Ectodermal cell (in vitro differentiated cells): ENCODE measurements at regions not wholly inside any gene's neighbourhood (a gene's known extent, or its start where the extent isn't known, plus 50 kb on each side); places are given as distances from the start of the nearest gene placed in this dataset.

Experiments
- H3K27ac ChIP-seq: 2 replicates; pipeline ENCODE4 v1.7.0; 2013; ENCODE audit warnings: mild to moderate bottlenecking, low read depth, low read length; ENCODE audit not compliant: insufficient read depth, poor library complexity, severe bottlenecking
- H3K27me3 ChIP-seq: 2 replicates; pipeline ENCODE4 v1.7.0; 2013; ENCODE audit warnings: mild to moderate bottlenecking, low read length; ENCODE audit not compliant: insufficient read depth, control insufficient read depth, poor library complexity, severe bottlenecking
- H3K36me3 ChIP-seq: one replicate; pipeline ENCODE4 v1.7.0; 2013; ENCODE audit warnings: low read length; ENCODE audit not compliant: control insufficient read depth, insufficient read depth
- H3K4me1 ChIP-seq: one replicate; pipeline ENCODE4 v1.7.0; 2013; ENCODE audit warnings: low read length; ENCODE audit not compliant: control insufficient read depth, insufficient read depth
- H3K4me3 ChIP-seq: 2 replicates; pipeline ENCODE4 v1.7.0; 2013; ENCODE audit warnings: low read depth, low read length, control low read depth; ENCODE audit not compliant: insufficient read depth
- H3K9me3 ChIP-seq: 2 replicates; pipeline ENCODE4 v1.7.0; 2013; ENCODE audit warnings: mild to moderate bottlenecking, low read length, moderate library complexity; ENCODE audit not compliant: control insufficient read depth
- WGBS, 2 experiments: methylation state at CpG; one replicate each; pipeline ENCODE4 v1.1.7; 2013; ENCODE audit warnings: missing lambda C conversion rate in 2 of 2; 5-methylcytosine and 5-hydroxymethylcytosine counted together

DNA sequence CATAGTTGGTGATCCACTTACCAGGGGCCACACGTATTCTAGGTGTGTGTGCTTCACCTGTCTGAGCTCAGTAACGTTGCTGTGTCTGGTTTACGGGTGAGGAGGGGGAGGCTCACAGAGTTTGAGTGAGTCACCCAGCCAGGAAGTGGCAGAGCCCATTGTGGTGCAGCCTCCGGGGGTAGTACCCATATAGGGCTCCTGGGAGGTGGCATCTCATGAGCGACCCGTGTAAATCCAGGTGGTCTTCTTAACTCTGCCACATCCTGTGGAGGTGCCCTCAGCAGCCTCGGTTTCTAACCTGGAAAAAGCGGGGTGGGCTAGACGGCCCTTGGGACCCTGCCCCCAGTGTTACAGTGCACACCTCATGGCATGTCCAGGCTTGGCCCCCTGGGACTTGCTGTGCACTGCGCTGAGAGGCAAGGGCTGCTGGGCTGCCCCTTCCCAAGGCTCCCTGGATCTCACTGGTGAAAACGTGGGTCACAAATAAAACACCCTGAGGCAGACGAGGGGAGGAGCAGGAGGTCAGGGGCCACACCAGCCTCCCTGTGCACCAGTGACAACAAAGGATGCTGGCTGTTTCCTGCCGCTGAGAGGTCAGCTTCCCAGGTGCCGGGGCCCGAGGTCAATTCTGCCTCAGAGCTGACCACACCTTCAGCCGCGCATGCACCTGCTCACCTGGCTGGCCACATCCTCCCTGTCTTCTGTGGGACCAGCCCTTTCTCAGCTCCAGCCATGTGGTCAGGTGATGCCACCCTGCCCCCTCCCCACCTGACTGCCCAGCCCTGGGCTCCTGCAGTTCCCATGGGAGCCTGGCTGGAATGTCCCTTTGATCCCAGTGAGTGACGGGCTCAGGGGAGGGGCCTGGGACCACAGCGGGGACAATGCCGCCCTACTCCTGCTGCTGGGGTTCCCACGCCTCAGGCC, 305.1 kb downstream of the CTTN start:
- Histone ChIP-seq H3K27ac (no peak overlapping the region), H3K4me1 (peaks cover 30% of the 10 kb centered on the region), H3K9me3 (no peaks in the 10 kb centered on the region), H3K4me3 (no peak overlapping the region), H3K36me3 (no peaks in the 10 kb centered on the region), H3K27me3 (no peaks in the 10 kb centered on the region)
- WGBS, 2 experiments, result 70 to 73% methylated on average over 21 of the region's 21 CpGs

DNA sequence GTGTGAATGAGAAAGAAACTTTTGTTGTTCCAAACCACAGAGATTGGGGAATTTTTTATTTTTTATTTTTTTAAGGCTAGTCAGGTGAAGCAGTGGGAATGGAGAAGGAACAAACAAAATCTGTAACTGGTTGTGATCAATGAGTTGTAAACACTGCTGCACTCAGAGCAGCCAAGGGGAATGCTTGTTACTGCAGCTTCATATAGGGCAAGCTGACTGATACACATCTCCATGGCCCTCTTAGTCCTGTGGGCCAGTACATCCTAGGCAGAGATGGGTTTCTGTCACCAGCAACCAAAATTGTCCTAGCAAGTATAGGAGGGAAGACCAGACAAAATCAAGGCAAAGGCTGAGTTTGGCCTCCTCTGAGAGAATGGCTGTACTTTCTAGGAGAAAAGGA, 306.8 kb downstream of the CTTN start:
- Histone ChIP-seq H3K9me3 (no peaks in the 10 kb centered on the region), H3K4me1 (peaks cover 26% of the 10 kb centered on the region), H3K27me3 (no peaks in the 10 kb centered on the region), H3K36me3 (no peaks in the 10 kb centered on the region), H3K27ac (no peak overlapping the region), H3K4me3 (no peak overlapping the region)

DNA sequence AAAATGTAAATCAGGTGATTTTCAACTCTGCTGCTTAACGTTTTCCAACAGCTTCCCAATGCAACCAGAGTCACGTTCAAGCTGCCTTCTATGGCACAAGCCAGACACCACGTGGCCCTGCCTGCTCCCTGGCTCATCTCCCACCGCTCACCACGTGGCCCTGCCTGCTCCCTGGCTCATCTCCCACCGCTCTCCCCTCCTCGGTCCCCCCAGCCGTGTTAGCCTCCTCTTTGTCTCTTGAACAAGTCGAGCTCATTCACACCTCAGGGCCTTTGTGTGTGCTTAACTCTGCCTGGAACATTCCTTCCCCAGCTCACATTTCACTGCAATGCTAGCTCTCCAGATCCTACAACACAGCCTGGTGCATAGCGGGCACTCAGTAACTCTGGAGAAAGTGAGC, 307.6 kb downstream of the CTTN start:
- H3K27me3 ChIP-seq, result no peaks in the 10 kb centered on the region
- no peak overlapping the region for H3K4me3 ChIP-seq
- H3K36me3 ChIP-seq, result no peaks in the 10 kb centered on the region
- no peak overlapping the region for H3K27ac ChIP-seq
- H3K4me1 ChIP-seq, result peaks cover 25% of the 10 kb centered on the region
- WGBS, 2 experiments, result 77 to 78% methylated on average over 10 of the region's 10 CpGs
- H3K9me3 ChIP-seq, result no peaks in the 10 kb centered on the region

DNA sequence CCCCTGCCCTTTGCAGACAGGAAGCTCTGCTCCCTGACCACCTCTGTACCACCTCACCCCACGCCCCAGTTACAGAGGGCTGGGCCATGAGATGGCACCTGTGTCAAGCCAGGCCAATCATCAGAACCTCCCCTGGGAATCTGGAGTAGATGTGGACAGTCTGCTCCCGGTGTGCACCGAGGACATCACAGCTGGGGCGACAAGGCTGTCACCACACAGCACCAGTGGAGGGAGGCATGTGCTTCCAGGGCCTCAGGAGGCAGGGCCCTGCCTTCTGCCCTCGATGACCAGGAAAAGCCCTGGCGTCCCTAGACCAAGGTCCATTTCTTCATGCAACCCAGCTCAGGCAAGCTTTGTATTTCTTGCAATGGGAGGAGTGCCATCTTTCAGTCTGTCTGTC, 309.5 kb downstream of the CTTN start:
- no peak overlapping the region for H3K4me3 ChIP-seq
- H3K27me3 ChIP-seq, result no peaks in the 10 kb centered on the region
- H3K9me3 ChIP-seq, result no peaks in the 10 kb centered on the region
- peaks cover 40% of the 10 kb centered on the region for H3K4me1 ChIP-seq
- H3K27ac ChIP-seq, result no peak overlapping the region
- 93 to 97% methylated on average over 6 of the region's 6 CpGs for WGBS, 2 experiments
- no peaks in the 10 kb centered on the region for H3K36me3 ChIP-seq

DNA sequence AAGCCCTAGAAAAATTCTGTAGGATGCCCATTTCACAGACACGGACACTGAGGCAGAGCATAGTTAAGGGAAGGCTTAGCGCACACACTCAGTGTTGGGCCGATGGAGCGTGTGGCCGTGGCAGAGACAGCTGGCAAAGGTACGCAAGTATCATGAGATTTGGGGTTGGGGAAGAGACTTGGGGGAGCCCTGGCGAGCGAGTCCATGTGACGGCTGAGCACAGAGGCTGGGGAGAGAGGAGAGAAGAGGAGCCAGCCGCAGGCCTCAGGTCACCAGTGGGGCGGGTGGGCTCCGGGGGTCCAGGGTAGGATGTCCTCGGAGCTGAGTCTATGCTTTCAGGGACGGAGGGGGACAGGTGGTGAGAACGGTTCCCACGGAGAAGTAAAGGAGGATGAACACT, 311.3 kb downstream of the CTTN start:
- Histone ChIP-seq H3K4me3 (no peak overlapping the region), H3K9me3 (no peaks in the 10 kb centered on the region), H3K27ac (no peak overlapping the region), H3K4me1 (peaks cover 36% of the 10 kb centered on the region), H3K27me3 (no peaks in the 10 kb centered on the region), H3K36me3 (no peaks in the 10 kb centered on the region)
- 94 to 96% methylated on average over 16 of the region's 16 CpGs for WGBS, 2 experiments

DNA sequence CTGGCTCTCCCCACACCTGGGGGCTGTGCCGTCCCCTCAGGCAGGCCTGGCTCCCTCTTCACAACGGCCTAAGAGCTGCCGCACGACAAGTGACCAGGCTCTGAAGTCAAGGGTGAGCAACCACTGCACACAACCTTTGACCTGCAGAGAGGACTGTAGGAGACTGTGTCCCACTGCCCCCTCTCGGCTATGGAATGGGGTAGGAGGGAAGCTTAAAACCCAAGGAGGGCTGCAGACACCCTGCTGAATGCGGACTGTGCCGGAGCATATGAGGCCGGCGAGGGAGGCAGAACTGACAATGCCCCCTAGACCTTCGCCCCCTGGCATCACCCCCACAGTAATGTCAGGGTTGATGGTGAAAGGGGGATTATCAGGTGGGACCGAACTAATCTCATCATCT, 311.9 kb downstream of the CTTN start:
- H3K9me3 ChIP-seq, result no peaks in the 10 kb centered on the region
- no peak overlapping the region for H3K27ac ChIP-seq
- no peaks in the 10 kb centered on the region for H3K36me3 ChIP-seq
- no peaks in the 10 kb centered on the region for H3K27me3 ChIP-seq
- 93% methylated on average over 11 of the region's 11 CpGs for WGBS, 2 experiments
- H3K4me1 ChIP-seq, result peaks cover 36% of the 10 kb centered on the region
- no peak overlapping the region for H3K4me3 ChIP-seq

DNA sequence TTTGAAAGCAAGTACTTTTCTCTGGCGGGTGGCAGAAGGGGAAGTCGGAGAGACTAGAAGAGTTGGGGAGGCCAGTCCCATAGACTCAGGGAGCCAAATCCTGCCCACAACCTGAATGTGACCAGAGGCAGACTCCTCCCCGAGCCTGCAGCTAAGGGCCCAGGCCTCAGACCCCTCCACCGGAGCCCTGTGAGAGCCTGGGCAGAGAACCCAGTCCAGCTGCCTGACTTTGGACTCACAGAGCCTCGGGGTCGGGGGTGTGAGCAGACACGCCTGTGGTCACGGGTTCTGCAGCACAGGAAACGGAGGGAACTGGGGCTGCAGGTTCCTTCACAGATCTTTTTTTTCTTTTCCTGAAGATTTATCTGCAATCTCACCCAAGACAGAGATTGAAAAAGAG, 312.3 kb downstream of the CTTN start:
- WGBS, 2 experiments, result 89 to 90% methylated on average over 9 of the region's 9 CpGs
- no peaks in the 10 kb centered on the region for H3K27me3 ChIP-seq
- peaks cover 36% of the 10 kb centered on the region for H3K4me1 ChIP-seq
- H3K4me3 ChIP-seq, result no peak overlapping the region
- H3K9me3 ChIP-seq, result no peaks in the 10 kb centered on the region
- no peak overlapping the region for H3K27ac ChIP-seq
- no peaks in the 10 kb centered on the region for H3K36me3 ChIP-seq

DNA sequence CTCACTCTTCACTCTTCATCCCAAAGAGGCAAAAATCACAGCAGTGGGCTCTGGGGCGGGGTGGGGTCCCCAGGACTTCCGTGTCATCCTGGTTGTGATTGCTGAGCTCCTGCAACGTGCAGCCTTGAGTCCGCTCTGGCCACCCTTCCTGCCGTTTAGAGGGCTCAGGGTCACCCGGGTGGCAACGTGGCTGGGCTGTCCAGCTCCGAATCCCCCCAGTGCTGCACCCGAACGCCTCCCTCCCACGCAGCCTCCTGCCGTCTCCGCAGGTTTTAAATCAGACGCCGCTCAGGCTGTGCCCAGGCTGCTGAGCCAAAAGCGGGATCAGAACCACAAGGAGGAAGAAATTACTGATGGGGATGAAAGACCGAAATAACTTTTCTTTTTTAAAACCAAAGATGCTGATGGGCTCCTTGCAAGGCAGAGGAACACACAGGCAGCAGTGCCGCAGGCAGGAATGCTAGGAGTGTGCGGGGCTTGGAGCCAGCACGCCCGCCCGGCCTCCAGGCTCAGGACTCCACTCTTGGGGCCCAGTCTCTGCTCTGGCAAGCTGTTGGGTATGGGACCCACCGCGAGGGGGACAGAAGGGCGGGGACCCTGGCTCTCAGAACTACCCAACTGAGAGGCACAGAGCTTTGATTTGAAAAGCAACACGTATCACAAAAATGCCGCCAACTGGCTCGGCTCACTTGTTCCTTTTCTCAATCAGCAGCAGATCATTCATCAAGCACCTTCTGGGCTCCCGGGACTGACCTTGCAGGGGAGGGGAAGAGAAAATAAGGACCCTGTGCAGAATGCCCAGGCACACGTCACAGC, 313.0 kb downstream of the CTTN start:
- no peaks in the 10 kb centered on the region for H3K36me3 ChIP-seq
- H3K27me3 ChIP-seq, result no peaks in the 10 kb centered on the region
- 90 to 91% methylated on average over 30 of the region's 30 CpGs for WGBS, 2 experiments
- no peak overlapping the region for H3K4me3 ChIP-seq
- no peaks in the 10 kb centered on the region for H3K9me3 ChIP-seq
- no peak overlapping the region for H3K27ac ChIP-seq
- H3K4me1 ChIP-seq, result peaks cover 36% of the 10 kb centered on the region

DNA sequence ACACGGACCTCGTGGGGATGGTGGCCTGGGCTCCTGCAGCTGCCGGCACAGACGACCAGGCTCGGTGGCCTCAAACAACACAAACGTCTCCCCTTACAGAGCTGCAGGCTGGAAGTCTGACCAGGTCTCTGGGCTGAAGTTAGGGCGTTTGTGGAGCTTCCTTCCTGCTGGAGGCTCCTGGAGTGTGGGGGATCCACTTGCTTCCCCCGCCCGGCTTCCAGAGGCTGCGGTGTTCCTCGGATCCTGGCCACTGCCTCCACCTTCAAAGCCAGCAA, 313.5 kb downstream of the CTTN start:
- no peak overlapping the region for H3K4me3 ChIP-seq
- no peaks in the 10 kb centered on the region for H3K36me3 ChIP-seq
- no peaks in the 10 kb centered on the region for H3K27me3 ChIP-seq
- WGBS, 2 experiments, result 89 to 93% methylated on average over 11 of the region's 11 CpGs
- no peaks in the 10 kb centered on the region for H3K9me3 ChIP-seq
- H3K27ac ChIP-seq, result no peak overlapping the region
- H3K4me1 ChIP-seq, result peaks cover 36% of the 10 kb centered on the region

DNA sequence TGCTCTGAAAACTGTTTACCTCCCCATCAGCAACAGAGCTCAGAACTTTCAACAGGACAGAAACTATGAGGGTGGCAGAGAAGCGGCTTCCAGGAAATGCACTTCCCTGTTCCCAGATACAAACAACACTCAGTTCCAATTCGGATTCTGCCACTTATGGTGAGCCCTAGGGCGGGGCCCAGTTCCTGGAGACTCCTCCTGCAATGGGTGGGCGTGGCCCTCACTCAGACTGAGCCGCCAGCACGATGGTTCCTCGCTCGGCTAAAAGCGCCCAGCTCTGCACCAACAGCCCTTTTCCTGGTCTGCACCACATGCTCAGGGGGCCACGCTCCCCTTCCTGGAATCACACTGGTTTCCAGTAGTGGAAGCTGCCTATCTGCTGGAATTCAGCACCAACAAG, 314.1 kb downstream of the CTTN start:
- WGBS, 2 experiments, result 79 to 83% methylated on average over 10 of the region's 10 CpGs
- no peak overlapping the region for H3K4me3 ChIP-seq

More for the DNA sequence above, 314.1 kb downstream of the CTTN start:
- no peak overlapping the region for H3K27ac ChIP-seq
- H3K4me1 ChIP-seq, result peaks cover 36% of the 10 kb centered on the region
- no peaks in the 10 kb centered on the region for H3K27me3 ChIP-seq
- H3K36me3 ChIP-seq, result no peaks in the 10 kb centered on the region
- H3K9me3 ChIP-seq, result no peaks in the 10 kb centered on the region
